HepG2 (cell line): ENCODE measurements at regions not wholly inside any gene's neighbourhood (a gene's known extent, or its start where the extent isn't known, plus 50 kb on each side); places are given as distances from the start of the nearest gene placed in this dataset.

Experiments used
- ATF7-NPFF ChIP-seq: sonication (generic); formaldehyde crosslinking; IDR thresholded peaks from 2 replicates; pipeline ENCODE4 v1.8.1; 2023; ENCODE audit warnings: mild to moderate bottlenecking, low read depth, missing genetic modification reagents, moderate library complexity
- CBX1 ChIP-seq: IDR thresholded peaks from one replicate; pipeline ENCODE4 v1.6.1; 2016; ENCODE audit warnings: antibody characterized with exemption, low read depth
- CSRNP2 ChIP-seq: sonication (generic); formaldehyde crosslinking; conservative IDR thresholded peaks from 2 replicates; pipeline ENCODE4 v1.8.0; 2022; ENCODE audit warnings: low read depth, missing genetic modification reagents
- ETV5 ChIP-seq: IDR thresholded peaks from 2 replicates; pipeline ENCODE4 v1.6.1; 2018; ENCODE audit warnings: missing biosample characterization, missing genetic modification reagents, inconsistent platforms, borderline replicate concordance
- FOXK1 ChIP-seq: sonication (generic); formaldehyde crosslinking; IDR thresholded peaks from 2 replicates; pipeline ENCODE4 v1.4.0; 2020; ENCODE audit warnings: low read depth, missing genetic modification reagents, borderline replicate concordance
- GATAD2A ChIP-seq: IDR thresholded peaks from 2 replicates; pipeline ENCODE4 v1.6.1; 2016
- HDAC2 ChIP-seq: sonication (generic); formaldehyde crosslinking; IDR thresholded peaks from 2 replicates; pipeline ENCODE4 v1.4.0; 2020; ENCODE audit warnings: missing genetic modification reagents
- HOXD1 ChIP-seq: sonication (generic); formaldehyde crosslinking; IDR thresholded peaks from 2 replicates; pipeline ENCODE4 v1.5.0; 2020; ENCODE audit warnings: missing genetic modification reagents
- MAF1 ChIP-seq: sonication (generic); formaldehyde crosslinking; IDR thresholded peaks from 2 replicates; pipeline ENCODE4 v1.5.0; 2020; ENCODE audit warnings: missing genetic modification reagents, borderline replicate concordance
- POLR2AphosphoS2 ChIP-seq: IDR thresholded peaks from 2 replicates; pipeline ENCODE4 v1.6.1; 2011; ENCODE audit warnings: low read depth, low read length, improper control_type of control experiment
- THRA ChIP-seq: sonication (generic); formaldehyde crosslinking; IDR thresholded peaks from 2 replicates; pipeline ENCODE4 v1.4.0; 2020; ENCODE audit warnings: missing genetic modification reagents, borderline replicate concordance
- ZBTB21 ChIP-seq: sonication (generic); formaldehyde crosslinking; IDR thresholded peaks from 2 replicates; pipeline ENCODE4 v1.4.0; 2020; ENCODE audit warnings: missing genetic modification reagents
- ZFP37 ChIP-seq: sonication (generic); formaldehyde crosslinking; IDR thresholded peaks from 2 replicates; pipeline ENCODE4 v1.4.0; 2020; ENCODE audit warnings: missing genetic modification reagents, borderline replicate concordance
- ZNF329 ChIP-seq: sonication (generic); formaldehyde crosslinking; IDR thresholded peaks from 2 replicates; pipeline ENCODE4 v1.9.0; 2021; ENCODE audit warnings: low read depth, mild to moderate bottlenecking, missing genetic modification reagents
- ZNF792 ChIP-seq: IDR thresholded peaks from 2 replicates; pipeline ENCODE4 v1.6.1; 2016
- TF ChIP-seq, protein P1 (sequence below): sonication (generic); formaldehyde crosslinking; conservative IDR thresholded peaks from 2 replicates; pipeline ENCODE4 v1.4.0; 2020; ENCODE audit warnings: mild to moderate bottlenecking, missing genetic modification reagents, moderate library complexity
- TF ChIP-seq, protein P2 (sequence below): sonication (generic); formaldehyde crosslinking; IDR thresholded peaks from 2 replicates; pipeline ENCODE4 v1.4.0; 2020; ENCODE audit warnings: missing genetic modification reagents
- TF ChIP-seq, protein P3 (sequence below): sonication (generic); formaldehyde crosslinking; IDR thresholded peaks from 2 replicates; pipeline ENCODE4 v1.4.0; 2020; ENCODE audit warnings: missing genetic modification reagents, mild to moderate bottlenecking, borderline replicate concordance

DNA sequence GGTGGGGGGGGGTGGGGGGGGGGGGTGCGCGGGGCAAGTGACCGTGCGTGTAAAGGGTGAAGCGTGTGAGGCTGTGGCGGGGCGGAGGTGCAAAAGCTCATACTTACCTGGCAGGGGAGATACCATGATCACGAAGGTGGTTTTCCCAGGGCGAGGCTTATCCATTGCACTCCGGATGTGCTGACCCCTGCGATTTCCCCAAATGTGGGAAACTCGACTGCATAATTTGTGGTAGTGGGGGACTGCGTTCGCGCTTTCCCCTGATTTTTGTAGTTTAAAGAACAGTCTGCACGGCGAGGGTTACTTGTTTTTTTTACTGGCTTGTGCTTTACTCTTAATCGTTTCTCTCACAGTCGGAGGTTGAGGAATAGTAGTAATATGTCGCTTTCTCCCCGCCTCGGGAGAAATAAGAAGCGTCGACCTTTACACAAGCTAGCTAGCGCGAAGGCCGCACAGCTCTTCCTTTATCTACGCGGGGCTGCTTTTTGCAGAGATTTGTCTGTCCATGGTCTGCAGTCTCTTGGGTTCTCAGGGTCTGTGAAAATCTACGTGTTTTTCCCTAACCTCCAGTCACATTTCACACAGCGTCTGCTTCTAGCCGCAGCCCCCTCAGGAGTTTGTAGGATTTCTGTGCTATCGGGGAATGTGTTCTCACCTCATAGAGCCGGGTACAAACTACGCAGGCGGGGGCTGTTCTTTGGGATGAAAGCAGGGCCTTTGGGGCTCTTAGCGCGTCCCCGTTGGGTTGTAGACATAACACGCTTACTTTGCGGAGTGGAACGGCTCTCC is 148.1 kb upstream of the NOTCH2NLA start (continued):
- TF ChIP-seq THRA (CRISPR knock-in tag) (peak; percentile 48; the same call in 1 of the 2 replicates), FOXK1 (CRISPR knock-in tag) (peak; percentile 42; the same call in 1 of the 2 replicates), ZNF329 (CRISPR knock-in tag) (peak; percentile 47; the same call in 1 of the 2 replicates), ATF7-NPFF (CRISPR knock-in tag) (peak; percentile 76; the same call in 1 of the 2 replicates), GATAD2A (CRISPR knock-in tag) (peak; percentile 45), HOXD1 (CRISPR knock-in tag) (peak; percentile 16; the same call in 1 of the 2 replicates), CBX1 (peak; percentile 99), POLR2AphosphoS2 (peak; percentile 94), ETV5 (CRISPR knock-in tag) (peak; percentile 51; the same call in 1 of the 2 replicates), CSRNP2 (CRISPR knock-in tag) (peak; percentile 80; the same call in 1 of the 2 replicates), ZNF792 (peak; percentile 76), ZFP37 (0 out of 2 replicates have a peak, but pooled peaks have one; percentile 24), HDAC2 (CRISPR knock-in tag) (0 out of 2 replicates have a peak, but pooled peaks have one; percentile 18), ZBTB21 (CRISPR knock-in tag) (peak; percentile 40; the same call in 1 of the 2 replicates), MAF1 (CRISPR knock-in tag) (0 out of 2 replicates have a peak, but pooled peaks have one; percentile 45)
- TF ChIP-seq, protein P1, sequence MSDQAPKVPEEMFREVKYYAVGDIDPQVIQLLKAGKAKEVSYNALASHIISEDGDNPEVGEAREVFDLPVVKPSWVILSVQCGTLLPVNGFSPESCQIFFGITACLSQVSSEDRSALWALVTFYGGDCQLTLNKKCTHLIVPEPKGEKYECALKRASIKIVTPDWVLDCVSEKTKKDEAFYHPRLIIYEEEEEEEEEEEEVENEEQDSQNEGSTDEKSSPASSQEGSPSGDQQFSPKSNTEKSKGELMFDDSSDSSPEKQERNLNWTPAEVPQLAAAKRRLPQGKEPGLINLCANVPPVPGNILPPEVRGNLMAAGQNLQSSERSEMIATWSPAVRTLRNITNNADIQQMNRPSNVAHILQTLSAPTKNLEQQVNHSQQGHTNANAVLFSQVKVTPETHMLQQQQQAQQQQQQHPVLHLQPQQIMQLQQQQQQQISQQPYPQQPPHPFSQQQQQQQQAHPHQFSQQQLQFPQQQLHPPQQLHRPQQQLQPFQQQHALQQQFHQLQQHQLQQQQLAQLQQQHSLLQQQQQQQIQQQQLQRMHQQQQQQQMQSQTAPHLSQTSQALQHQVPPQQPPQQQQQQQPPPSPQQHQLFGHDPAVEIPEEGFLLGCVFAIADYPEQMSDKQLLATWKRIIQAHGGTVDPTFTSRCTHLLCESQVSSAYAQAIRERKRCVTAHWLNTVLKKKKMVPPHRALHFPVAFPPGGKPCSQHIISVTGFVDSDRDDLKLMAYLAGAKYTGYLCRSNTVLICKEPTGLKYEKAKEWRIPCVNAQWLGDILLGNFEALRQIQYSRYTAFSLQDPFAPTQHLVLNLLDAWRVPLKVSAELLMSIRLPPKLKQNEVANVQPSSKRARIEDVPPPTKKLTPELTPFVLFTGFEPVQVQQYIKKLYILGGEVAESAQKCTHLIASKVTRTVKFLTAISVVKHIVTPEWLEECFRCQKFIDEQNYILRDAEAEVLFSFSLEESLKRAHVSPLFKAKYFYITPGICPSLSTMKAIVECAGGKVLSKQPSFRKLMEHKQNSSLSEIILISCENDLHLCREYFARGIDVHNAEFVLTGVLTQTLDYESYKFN (CRISPR knock-in tag), result 0 out of 2 replicates have a peak, but pooled peaks have one; percentile 13
- TF ChIP-seq, protein P2, sequence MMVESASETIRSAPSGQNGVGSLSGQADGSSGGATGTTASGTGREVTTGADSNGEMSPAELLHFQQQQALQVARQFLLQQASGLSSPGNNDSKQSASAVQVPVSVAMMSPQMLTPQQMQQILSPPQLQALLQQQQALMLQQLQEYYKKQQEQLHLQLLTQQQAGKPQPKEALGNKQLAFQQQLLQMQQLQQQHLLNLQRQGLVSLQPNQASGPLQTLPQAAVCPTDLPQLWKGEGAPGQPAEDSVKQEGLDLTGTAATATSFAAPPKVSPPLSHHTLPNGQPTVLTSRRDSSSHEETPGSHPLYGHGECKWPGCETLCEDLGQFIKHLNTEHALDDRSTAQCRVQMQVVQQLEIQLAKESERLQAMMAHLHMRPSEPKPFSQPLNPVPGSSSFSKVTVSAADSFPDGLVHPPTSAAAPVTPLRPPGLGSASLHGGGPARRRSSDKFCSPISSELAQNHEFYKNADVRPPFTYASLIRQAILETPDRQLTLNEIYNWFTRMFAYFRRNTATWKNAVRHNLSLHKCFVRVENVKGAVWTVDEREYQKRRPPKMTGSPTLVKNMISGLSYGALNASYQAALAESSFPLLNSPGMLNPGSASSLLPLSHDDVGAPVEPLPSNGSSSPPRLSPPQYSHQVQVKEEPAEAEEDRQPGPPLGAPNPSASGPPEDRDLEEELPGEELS (CRISPR knock-in tag), result peak; percentile 50
- TF ChIP-seq, protein P3, sequence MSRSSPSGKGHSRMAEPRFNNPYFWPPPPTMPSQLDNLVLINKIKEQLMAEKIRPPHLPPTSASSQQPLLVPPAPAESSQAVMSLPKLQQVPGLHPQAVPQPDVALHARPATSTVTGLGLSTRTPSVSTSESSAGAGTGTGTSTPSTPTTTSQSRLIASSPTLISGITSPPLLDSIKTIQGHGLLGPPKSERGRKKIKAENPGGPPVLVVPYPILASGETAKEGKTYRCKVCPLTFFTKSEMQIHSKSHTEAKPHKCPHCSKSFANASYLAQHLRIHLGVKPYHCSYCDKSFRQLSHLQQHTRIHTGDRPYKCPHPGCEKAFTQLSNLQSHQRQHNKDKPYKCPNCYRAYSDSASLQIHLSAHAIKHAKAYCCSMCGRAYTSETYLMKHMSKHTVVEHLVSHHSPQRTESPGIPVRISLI (CRISPR knock-in tag), result peak; percentile 59; the same call in 1 of the 2 replicates
